ENCODE measurements at regions not wholly inside any gene's neighbourhood (a gene's known extent, or its start where the extent isn't known, plus 50 kb on each side); places are given as distances from the start of the nearest gene placed in this dataset.

DNA sequence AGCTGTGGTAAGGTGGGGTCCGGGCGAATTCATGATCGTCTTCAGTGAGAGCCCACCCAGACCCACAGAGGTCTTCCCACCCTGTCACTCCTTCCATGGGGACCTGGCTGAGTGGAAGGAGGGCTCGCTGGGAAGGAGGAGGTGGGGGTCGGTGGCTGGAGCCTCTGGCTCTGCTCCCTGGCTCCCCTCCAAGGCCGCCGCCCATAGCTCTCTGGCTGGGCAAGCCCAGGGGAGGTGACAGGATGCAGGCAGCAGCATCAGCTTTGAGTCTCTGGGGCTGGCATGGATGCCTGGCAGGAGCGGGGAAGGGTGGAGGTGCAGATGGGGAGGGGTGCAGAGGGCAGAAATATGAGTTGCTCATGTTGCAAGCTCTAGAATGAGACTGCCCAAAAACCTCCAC lies 147.0 kb downstream of the ENGASE start:
- H3K36me3 ChIP-seq = no peaks in the 10 kb centered on the region
- no peaks in the 10 kb centered on the region for H3K4me1 ChIP-seq (replicated peaks)
- peaks cover 93% of the 10 kb centered on the region for H3K27me3 ChIP-seq (replicated peaks)
- H3K4me3 ChIP-seq = no peak overlapping the region
- no peak for DNase-seq (ENCODE audit: low read depth in 1 of 2, low spot score in 2 of 2)
- 0 out of 2 replicates have a peak, but pooled peaks cover 3% of the 10 kb centered on the region for H3K9me3 ChIP-seq (replicated peaks)
- no peak overlapping the region for H3K27ac ChIP-seq

DNA sequence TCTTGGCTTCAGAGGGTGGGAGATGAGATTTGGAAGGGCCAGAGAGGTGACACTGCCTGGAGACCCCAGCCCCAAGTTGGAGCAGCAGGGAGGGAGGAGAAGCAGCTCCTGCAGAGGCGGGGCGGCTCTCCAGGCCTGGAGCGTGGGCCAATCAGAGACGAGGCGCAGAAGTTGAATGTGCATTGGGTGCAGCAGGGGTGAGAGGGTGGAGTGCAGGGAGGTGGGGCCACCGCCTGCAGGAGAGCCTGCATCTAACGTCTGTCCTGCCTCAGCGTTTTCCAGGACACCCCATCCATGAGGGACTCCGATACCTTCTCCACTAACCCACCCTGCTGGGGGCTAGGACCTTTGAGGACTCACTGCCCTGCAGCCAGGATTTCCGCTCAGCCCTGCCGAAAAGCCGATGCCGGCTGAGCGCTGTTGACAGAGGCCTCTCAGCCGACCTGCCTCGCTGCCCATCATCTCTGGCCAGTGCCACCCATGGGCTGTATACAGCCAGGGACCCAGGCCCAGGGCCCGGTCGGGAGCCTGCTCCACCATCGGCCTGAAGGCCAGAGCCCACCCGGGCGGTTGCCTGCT lies 146.2 kb downstream of the ENGASE start:
- no peak for DNase-seq (ENCODE audit: low read depth in 1 of 2, low spot score in 2 of 2)
- no peak overlapping the region for H3K27ac ChIP-seq
- no peaks in the 10 kb centered on the region for H3K36me3 ChIP-seq
- H3K4me3 ChIP-seq = no peak overlapping the region
- H3K4me1 ChIP-seq (replicated peaks) = no peaks in the 10 kb centered on the region
- peaks cover 94% of the 10 kb centered on the region for H3K27me3 ChIP-seq (replicated peaks)
- H3K9me3 ChIP-seq (replicated peaks) = 0 out of 2 replicates have a peak, but pooled peaks cover 4% of the 10 kb centered on the region

GRCh38 chr17:79220201-79220712 lies 145.6 kb downstream of the ENGASE start:
- peaks cover 95% of the 10 kb centered on the region for H3K27me3 ChIP-seq (replicated peaks)
- H3K9me3 ChIP-seq (replicated peaks) = 0 out of 2 replicates have a peak, but pooled peaks cover 6% of the 10 kb centered on the region
- no peak overlapping the region for H3K27ac ChIP-seq
- DNase-seq (ENCODE audit: low read depth in 1 of 2, low spot score in 2 of 2) = no peak
- H3K4me1 ChIP-seq (replicated peaks) = no peaks in the 10 kb centered on the region
- H3K4me3 ChIP-seq = no peak overlapping the region
- no peaks in the 10 kb centered on the region for H3K36me3 ChIP-seq

DNA sequence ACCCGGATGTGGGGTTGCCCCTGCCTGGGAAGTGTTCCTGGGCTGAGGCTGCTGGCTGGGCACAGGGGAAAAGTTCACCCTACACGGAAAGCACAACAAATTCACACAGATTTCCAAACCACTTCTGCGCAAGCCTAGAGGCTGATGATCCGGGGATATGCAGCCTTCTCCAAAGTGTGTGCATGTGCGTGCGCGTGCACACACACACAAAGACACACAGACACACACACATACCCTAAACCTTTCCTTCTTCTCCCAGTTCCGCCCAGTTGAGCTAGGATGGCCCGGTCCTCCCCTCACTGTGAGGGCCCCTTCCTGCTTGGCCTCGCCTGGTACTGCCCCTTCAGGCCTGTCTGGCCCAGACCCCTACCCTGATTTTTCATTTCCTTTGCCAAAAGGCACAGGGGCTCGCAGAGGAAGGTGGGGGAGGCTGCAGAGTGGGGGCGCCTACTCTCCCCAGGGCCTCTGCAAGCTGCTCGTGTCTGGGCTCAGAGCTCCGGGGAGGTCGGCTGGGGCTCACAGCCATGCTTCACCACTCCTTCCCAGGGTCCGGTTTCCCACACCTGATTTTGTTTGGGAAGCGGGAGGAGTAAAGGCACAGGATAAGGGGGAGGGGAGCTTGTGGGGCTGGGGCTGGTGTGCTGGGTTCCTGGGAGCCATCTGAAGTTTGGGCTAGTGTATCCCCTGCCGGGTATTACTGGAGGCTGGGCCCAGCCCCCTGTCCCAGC lies 144.7 kb downstream of the ENGASE start:
- Histone ChIP-seq H3K27ac (no peak overlapping the region), H3K4me3 (no peak overlapping the region), H3K27me3 (replicated peaks) (peaks cover 98% of the 10 kb centered on the region), H3K9me3 (replicated peaks) (peaks cover 6% of the 10 kb centered on the region; the same call in 1 of the 2 replicates), H3K4me1 (replicated peaks) (no peaks in the 10 kb centered on the region), H3K36me3 (no peaks in the 10 kb centered on the region)
- no peak for DNase-seq (ENCODE audit: low read depth in 1 of 2, low spot score in 2 of 2)

GRCh38 chr17:79218825-79219200 lies 144.2 kb downstream of the ENGASE start:
- Histone ChIP-seq H3K4me1 (replicated peaks) (no peaks in the 10 kb centered on the region), H3K27me3 (replicated peaks) (peaks cover 98% of the 10 kb centered on the region), H3K27ac (no peak overlapping the region), H3K36me3 (no peaks in the 10 kb centered on the region), H3K9me3 (replicated peaks) (peaks cover 6% of the 10 kb centered on the region; the same call in 1 of the 2 replicates), H3K4me3 (no peak overlapping the region)
- no peak for DNase-seq (ENCODE audit: low read depth in 1 of 2, low spot score in 2 of 2)

GRCh38 chr17:79218175-79218824 lies 143.7 kb downstream of the ENGASE start:
- Histone ChIP-seq H3K4me1 (replicated peaks) (no peaks in the 10 kb centered on the region), H3K27ac (no peak overlapping the region), H3K4me3 (no peak overlapping the region), H3K36me3 (no peaks in the 10 kb centered on the region), H3K9me3 (replicated peaks) (peaks cover 6% of the 10 kb centered on the region; the same call in 1 of the 2 replicates), H3K27me3 (replicated peaks) (peaks cover 98% of the 10 kb centered on the region)
- DNase-seq (ENCODE audit: low read depth in 1 of 2, low spot score in 2 of 2) = no peak

DNA sequence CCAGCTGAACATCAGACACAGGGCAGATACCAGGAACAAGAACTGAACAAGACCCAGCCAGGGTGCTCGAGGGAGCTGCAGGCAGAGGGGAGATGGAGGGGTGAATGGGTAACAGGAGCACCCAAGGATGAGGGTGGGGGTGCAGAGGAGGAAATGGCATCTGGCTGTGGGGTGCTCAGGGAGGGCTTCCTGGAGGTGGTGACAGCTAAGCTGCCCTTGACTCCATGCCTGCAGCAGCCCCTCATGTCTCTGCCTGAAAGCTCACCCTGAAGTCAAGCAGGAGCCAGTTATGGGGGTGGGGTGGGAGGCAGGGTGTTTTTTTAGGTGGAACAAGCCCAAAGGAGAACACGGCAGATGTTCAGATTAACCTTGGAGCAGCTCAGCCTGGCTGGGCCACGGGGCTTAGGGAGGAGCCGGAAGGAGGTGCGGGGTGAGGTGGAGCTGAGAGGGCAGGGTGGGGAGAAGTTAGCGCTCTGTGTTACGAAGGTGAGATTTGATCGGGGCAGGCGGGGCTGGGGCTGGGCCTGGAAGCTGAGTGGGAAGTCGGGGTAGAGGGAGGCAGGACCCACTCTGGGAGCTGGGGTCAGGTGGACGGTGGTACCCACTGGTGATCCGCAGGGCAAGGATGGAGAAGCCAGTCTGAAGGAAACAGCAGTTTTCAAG lies 143.0 kb downstream of the ENGASE start:
- DNase-seq (ENCODE audit: low read depth in 1 of 2, low spot score in 2 of 2) = no peak
- Histone ChIP-seq H3K27ac (no peak overlapping the region), H3K9me3 (replicated peaks) (peaks cover 6% of the 10 kb centered on the region; the same call in 1 of the 2 replicates), H3K27me3 (replicated peaks) (peaks cover 98% of the 10 kb centered on the region), H3K36me3 (no peaks in the 10 kb centered on the region), H3K4me1 (replicated peaks) (no peaks in the 10 kb centered on the region), H3K4me3 (no peak overlapping the region)

GRCh38 chr17:79216826-79217225 lies 142.2 kb downstream of the ENGASE start:
- Histone ChIP-seq H3K27me3 (replicated peaks) (peaks cover 98% of the 10 kb centered on the region), H3K27ac (no peak overlapping the region), H3K4me1 (replicated peaks) (no peaks in the 10 kb centered on the region), H3K9me3 (replicated peaks) (peaks cover 6% of the 10 kb centered on the region; the same call in 1 of the 2 replicates), H3K4me3 (no peak overlapping the region), H3K36me3 (no peaks in the 10 kb centered on the region)
- DNase-seq (ENCODE audit: low read depth in 1 of 2, low spot score in 2 of 2) = no peak

- no peak overlapping the region for H3K27ac ChIP-seq
- no peak for DNase-seq (ENCODE audit: low read depth in 1 of 2, low spot score in 2 of 2)
- H3K9me3 ChIP-seq (replicated peaks) = peaks cover 6% of the 10 kb centered on the region; the same call in 1 of the 2 replicates
- H3K36me3 ChIP-seq = no peaks in the 10 kb centered on the region
- H3K27me3 ChIP-seq (replicated peaks) = peaks cover 98% of the 10 kb centered on the region
- H3K4me3 ChIP-seq = no peak overlapping the region
- H3K4me1 ChIP-seq (replicated peaks) = no peaks in the 10 kb centered on the region
These were observed 141.8 kb downstream of the ENGASE start for GRCh38 chr17:79216391-79216790.

- Histone ChIP-seq H3K36me3 (no peaks in the 10 kb centered on the region), H3K27ac (no peak overlapping the region), H3K4me3 (no peak overlapping the region), H3K4me1 (replicated peaks) (no peaks in the 10 kb centered on the region), H3K27me3 (replicated peaks) (peaks cover 98% of the 10 kb centered on the region), H3K9me3 (replicated peaks) (peaks cover 6% of the 10 kb centered on the region; the same call in 1 of the 2 replicates)
- no peak for DNase-seq (ENCODE audit: low read depth in 1 of 2, low spot score in 2 of 2)
These were observed 141.0 kb downstream of the ENGASE start for GRCh38 chr17:79215631-79216030.

DNA sequence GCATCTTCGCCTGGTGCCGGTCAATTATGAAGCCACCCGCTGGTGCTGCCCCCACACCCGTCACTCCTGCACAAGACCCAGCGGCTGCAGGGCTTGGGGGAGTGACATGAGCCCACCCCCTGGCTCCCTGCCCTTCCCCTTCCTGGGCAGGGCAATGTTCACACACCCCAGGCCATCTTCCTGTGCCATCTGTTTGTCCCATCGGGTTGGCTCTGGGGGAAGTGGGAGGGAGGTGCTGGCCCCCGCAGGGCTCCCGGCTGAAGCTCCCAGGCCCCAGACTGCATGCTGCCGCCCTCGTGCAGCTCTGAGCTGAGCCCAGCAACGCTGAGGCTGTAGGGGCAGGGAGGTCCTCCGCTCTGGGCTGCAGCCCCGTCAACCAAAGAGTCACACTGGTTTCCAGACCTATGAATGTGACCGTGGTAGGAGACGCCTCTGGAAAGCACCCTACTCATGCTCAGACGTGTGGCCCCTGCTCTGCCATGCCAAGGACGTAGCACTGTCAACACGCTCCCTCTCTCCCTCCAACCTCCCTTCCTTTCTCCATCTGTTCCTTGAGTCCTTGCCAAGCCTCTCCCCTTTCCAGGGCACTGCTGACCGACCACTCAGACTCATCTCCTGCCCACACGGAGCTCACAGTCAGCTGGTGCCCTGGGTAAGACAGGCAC lies 140.4 kb downstream of the ENGASE start:
- Histone ChIP-seq H3K27ac (no peak overlapping the region), H3K27me3 (replicated peaks) (peaks cover 98% of the 10 kb centered on the region)
- DNase-seq (ENCODE audit: low read depth in 1 of 2, low spot score in 2 of 2) = no peak

GRCh38 chr17:79214459-79214858 lies 139.8 kb downstream of the ENGASE start:
- DNase-seq (ENCODE audit: low read depth in 1 of 2, low spot score in 2 of 2) = no peak
- no peak overlapping the region for H3K4me3 ChIP-seq
- H3K9me3 ChIP-seq (replicated peaks) = peaks cover 4% of the 10 kb centered on the region; the same call in 1 of the 2 replicates
- no peaks in the 10 kb centered on the region for H3K4me1 ChIP-seq (replicated peaks)
- H3K27me3 ChIP-seq (replicated peaks) = peaks cover 98% of the 10 kb centered on the region
- no peaks in the 10 kb centered on the region for H3K36me3 ChIP-seq
- H3K27ac ChIP-seq = no peak overlapping the region

More for the DNA sequence above, 140.4 kb downstream of the ENGASE start:
- H3K9me3 ChIP-seq (replicated peaks) = peaks cover 4% of the 10 kb centered on the region; the same call in 1 of the 2 replicates
- no peaks in the 10 kb centered on the region for H3K36me3 ChIP-seq
- no peak overlapping the region for H3K4me3 ChIP-seq
- H3K4me1 ChIP-seq (replicated peaks) = no peaks in the 10 kb centered on the region

DNA sequence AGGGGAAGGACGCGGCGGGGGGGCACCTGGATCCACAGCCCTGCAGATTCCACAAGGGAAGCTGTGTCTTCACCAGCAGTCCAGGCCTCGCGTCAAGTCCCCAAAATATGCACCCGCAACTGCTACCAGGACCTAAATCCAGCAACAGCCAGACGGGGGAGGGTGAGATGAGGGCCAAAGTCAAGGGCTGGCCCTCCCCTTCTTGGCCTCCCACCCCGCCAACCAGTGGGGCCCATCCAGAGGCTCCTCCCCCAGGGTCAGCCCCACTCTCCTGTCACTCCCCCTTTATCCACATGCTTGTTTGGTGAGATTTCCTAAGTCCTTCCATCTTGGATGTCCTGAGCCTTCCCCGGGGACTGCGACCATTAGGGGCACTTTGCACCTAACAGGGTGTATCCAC lies 138.7 kb downstream of the ENGASE start:
- Histone ChIP-seq H3K4me3 (no peak overlapping the region), H3K9me3 (replicated peaks) (peaks cover 4% of the 10 kb centered on the region; the same call in 1 of the 2 replicates), H3K36me3 (no peaks in the 10 kb centered on the region), H3K27ac (no peak overlapping the region), H3K4me1 (replicated peaks) (no peaks in the 10 kb centered on the region), H3K27me3 (replicated peaks) (peaks cover 95% of the 10 kb centered on the region)
- DNase-seq (ENCODE audit: low read depth in 1 of 2, low spot score in 2 of 2) = no peak

Data from SJSA1 (cell line).